Activated CD4-positive, alpha-beta memory T cell treated with anti-CD3 and anti-CD28 coated beads for 36 hours (primary cell): ENCODE measurements at regions not wholly inside any gene's neighbourhood (a gene's known extent, or its start where the extent isn't known, plus 50 kb on each side); places are given as distances from the start of the nearest gene placed in this dataset.
"Not testable (repeated sequence)": the region's sequence is repeated elsewhere in the genome, so short reads cannot be mapped to it uniquely, and the experiment has no call there.

Source experiments
- CTCF ChIA-PET: fragments of 350-600 bp; sonication (Branson Sonifier 250); formaldehyde crosslinking; loops from one replicate; lab custom pipeline; 2021; ENCODE audit warnings: antibody characterized with exemption, inconsistent platforms; lab: Charles Lee
- POLR2A ChIA-PET: fragments of 350-600 bp; sonication (Branson Sonifier 250); formaldehyde crosslinking; loops from one replicate; lab custom pipeline; 2021; ENCODE audit warnings: antibody characterized with exemption; lab: Charles Lee
- DNase-seq: peaks from one replicate; pipeline ENCODE4 v3.0.0-alpha.2; 2020
- H3K27ac Mint-ChIP-seq: one replicate; pipeline ENCODE4 v1.8.0; 2021; ENCODE audit warnings: mixed read lengths
- H3K27me3 Mint-ChIP-seq: one replicate; pipeline ENCODE4 v1.8.0; 2021; ENCODE audit warnings: mixed read lengths
- H3K36me3 Mint-ChIP-seq: one replicate; pipeline ENCODE4 v1.8.0; 2021; ENCODE audit warnings: mixed read lengths
- H3K4me1 Mint-ChIP-seq: one replicate; pipeline ENCODE4 v1.8.0; 2021; ENCODE audit warnings: low read depth, mixed read lengths
- H3K4me3 Mint-ChIP-seq: one replicate; pipeline ENCODE4 v1.8.0; 2021; ENCODE audit warnings: mild to moderate bottlenecking, mixed read lengths
- H3K9me3 Mint-ChIP-seq: one replicate; pipeline ENCODE4 v1.8.0; 2021; ENCODE audit warnings: mixed read lengths
- intact Hi-C: fragments of 100-400 bp; cut with micrococcal nuclease; formaldehyde crosslinking; loops from one replicate; pipeline ENCODE4 v1.15.1; 2023

DNA sequence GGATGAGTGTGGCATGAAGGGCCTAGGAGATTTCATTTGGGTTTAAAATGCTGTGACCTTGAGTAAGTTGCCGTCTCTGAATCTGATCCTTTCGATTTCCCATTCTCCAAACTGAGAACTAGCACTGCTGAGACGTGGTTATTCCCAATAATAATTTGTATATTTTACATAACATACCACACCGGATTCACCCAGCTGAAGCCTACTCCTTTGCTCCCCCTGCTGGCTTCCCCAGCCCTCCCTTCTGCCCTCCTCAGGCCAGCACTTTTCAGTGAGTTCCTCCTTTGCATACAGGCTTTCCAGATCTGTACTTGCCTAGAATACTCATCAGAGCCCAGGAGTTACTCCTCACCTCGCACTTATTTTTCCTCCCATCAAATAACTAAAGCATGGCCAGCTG, 255.1 kb downstream of the OR4F29 start:
- H3K4me3 Mint-ChIP-seq, H3K36me3 Mint-ChIP-seq, DNase-seq, H3K27ac Mint-ChIP-seq, H3K4me1 Mint-ChIP-seq, intact Hi-C loops, H3K27me3 Mint-ChIP-seq, POLR2A ChIA-PET, CTCF ChIA-PET, H3K9me3 Mint-ChIP-seq: not testable (repeated sequence)

DNA sequence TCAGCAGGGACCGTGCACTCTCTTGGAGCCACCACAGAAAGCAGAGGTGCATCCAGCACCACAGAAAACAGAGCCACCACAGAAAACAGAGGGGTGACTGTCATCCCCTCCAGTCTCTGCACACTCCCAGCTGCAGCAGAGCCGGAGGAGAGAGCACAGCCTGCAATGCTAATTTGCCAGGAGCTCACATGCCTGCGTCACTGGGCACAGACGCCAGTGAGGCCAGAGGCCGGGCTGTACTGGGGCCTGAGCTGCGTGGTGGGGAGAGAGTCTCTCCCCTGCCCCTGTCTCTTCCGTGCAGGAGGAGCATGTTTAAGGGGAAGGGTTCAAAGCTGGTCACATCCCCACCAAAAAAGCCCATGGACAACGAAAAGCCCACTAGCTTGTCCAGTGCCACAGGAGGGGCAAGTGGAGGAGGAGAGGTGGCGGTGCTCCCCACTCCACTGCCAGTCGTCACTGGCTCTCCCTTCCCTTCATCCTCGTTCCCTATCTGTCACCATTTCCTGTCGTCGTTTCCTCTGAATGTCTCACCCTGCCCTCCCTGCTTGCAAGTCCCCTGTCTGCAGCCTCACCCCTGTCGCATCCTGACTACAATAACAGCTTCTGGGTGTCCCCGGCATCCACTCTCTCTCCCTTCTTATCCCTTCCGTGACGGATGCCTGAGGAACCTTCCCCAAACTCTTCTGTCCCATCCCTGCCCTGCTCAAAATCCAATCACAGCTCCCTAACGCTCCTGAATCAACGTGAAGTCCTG, 260.0 kb downstream of the OR4F29 start:
- H3K9me3 Mint-ChIP-seq, H3K4me1 Mint-ChIP-seq, intact Hi-C loops, CTCF ChIA-PET, H3K36me3 Mint-ChIP-seq, POLR2A ChIA-PET, H3K27ac Mint-ChIP-seq, H3K27me3 Mint-ChIP-seq, H3K4me3 Mint-ChIP-seq: not testable (repeated sequence)
- DNase-seq: peak; percentile 34

DNA sequence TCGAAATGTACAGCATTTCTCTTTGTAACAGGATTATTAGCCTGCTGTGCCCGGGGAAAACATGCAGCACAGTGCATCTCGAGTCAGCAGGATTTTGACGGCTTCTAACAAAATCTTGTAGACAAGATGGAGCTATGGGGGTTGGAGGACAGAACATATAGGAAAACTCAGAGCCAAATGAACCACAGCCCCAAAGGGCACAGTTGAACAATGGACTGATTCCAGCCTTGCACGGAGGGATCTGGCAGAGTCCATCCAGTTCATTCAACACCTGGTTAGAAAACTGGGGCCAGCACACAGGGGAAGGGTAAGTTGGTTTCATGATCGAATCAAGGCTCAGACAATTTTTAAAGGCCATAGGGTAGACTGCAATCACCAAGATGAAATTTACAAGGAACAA, 260.8 kb downstream of the OR4F29 start:
- H3K27me3 Mint-ChIP-seq, POLR2A ChIA-PET, intact Hi-C loops, H3K4me1 Mint-ChIP-seq, DNase-seq, CTCF ChIA-PET, H3K36me3 Mint-ChIP-seq, H3K4me3 Mint-ChIP-seq, H3K9me3 Mint-ChIP-seq, H3K27ac Mint-ChIP-seq: not testable (repeated sequence)

DNA sequence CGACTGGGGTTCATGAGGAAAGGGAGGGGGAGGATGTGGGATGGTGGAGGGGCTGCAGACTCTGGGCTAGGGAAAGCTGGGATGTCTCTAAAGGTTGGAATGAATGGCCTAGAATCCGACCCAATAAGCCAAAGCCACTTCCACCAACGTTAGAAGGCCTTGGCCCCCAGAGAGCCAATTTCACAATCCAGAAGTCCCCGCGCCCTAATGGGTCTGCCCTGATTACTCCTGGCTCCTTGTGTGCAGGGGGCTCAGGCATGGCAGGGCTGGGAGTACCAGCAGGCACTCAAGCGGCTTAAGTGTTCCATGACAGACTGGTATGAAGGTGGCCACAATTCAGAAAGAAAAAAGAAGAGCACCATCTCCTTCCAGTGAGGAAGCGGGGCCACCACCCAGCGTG, 261.6 kb downstream of the OR4F29 start:
- H3K27me3 Mint-ChIP-seq, H3K9me3 Mint-ChIP-seq, intact Hi-C loops, H3K4me3 Mint-ChIP-seq, H3K27ac Mint-ChIP-seq, H3K36me3 Mint-ChIP-seq, H3K4me1 Mint-ChIP-seq, CTCF ChIA-PET, DNase-seq, POLR2A ChIA-PET: not testable (repeated sequence)

DNA sequence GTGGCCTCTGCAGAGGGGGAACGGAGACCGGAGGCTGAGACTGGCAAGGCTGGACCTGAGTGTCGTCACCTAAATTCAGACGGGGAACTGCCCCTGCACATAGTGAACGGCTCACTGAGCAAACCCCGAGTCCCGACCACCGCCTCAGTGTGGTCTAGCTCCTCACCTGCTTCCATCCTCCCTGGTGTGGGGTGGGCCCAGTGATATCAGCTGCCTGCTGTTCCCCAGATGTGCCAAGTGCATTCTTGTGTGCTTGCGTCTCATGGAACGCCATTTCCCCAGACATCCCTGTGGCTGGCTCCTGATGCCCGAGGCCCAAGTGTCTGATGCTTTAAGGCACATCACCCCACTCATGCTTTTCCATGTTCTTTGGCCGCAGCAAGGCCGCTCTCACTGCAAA, 262.2 kb downstream of the OR4F29 start:
- H3K27ac Mint-ChIP-seq, DNase-seq, H3K4me1 Mint-ChIP-seq, H3K9me3 Mint-ChIP-seq, H3K27me3 Mint-ChIP-seq, CTCF ChIA-PET, H3K4me3 Mint-ChIP-seq, H3K36me3 Mint-ChIP-seq, intact Hi-C loops, POLR2A ChIA-PET: not testable (repeated sequence)

DNA sequence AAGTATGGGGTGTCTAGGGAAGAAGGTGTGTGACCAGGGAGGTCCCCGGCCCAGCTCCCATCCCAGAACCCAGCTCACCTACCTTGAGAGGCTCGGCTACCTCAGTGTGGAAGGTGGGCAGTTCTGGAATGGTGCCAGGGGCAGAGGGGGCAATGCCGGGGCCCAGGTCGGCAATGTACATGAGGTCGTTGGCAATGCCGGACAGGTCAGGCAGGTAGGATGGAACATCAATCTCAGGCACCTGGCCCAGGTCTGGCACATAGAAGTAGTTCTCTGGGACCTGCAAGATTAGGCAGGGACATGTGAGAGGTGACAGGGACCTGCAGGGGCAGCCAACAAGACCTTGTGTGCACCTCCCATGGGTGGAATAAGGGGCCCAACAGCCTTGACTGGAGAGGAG, 264.2 kb downstream of the OR4F29 start:
- H3K36me3 Mint-ChIP-seq, H3K4me3 Mint-ChIP-seq, H3K27me3 Mint-ChIP-seq, POLR2A ChIA-PET, H3K27ac Mint-ChIP-seq, H3K9me3 Mint-ChIP-seq, CTCF ChIA-PET, intact Hi-C loops, H3K4me1 Mint-ChIP-seq, DNase-seq: not testable (repeated sequence)

DNA sequence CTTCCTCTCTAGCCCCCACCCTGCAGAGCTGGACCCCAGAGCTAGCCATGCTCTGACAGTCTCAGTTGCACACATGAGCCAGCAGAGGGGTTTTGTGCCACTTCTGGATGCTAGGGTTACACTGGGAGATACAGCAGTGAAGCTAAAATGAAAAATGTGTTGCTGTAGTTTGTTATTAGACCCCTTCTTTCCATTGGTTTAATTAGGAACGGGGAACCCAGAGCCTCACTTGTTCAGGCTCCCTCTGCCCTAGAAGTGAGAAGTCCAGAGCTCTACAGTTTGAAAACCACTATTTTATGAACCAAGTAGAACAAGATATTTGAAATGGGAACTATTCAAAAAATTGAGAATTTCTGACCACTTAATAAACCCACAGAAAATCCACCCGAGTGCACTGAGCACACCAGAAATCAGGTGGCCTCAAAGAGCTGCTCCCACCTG, 264.8 kb downstream of the OR4F29 start:
- POLR2A ChIA-PET, intact Hi-C loops: not testable (repeated sequence)

DNA sequence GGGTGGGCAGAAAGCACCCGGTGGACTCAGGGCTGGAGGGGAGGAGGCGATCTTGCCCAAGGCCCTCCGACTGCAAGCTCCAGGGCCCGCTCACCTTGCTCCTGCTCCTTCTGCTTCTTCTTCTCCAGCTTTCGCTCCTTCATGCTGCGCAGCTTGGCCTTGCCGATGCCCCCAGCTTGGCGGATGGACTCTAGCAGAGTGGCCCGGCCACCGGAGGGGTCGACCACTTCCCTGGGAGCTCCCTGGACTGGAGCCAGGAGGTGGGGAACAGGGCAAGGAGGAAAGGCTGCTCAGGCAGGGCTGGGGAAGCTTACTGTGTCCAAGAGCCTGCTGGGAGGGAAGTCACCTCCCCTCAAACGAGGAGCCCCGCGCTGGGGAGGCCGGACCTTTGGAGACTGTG, 265.3 kb downstream of the OR4F29 start:
- H3K27ac Mint-ChIP-seq, DNase-seq, H3K36me3 Mint-ChIP-seq, H3K27me3 Mint-ChIP-seq, H3K4me1 Mint-ChIP-seq, H3K9me3 Mint-ChIP-seq, CTCF ChIA-PET, POLR2A ChIA-PET, intact Hi-C loops, H3K4me3 Mint-ChIP-seq: not testable (repeated sequence)

More for the DNA sequence above, 264.8 kb downstream of the OR4F29 start:
- H3K27ac Mint-ChIP-seq, DNase-seq, H3K36me3 Mint-ChIP-seq, H3K27me3 Mint-ChIP-seq, CTCF ChIA-PET, H3K4me1 Mint-ChIP-seq, H3K9me3 Mint-ChIP-seq, H3K4me3 Mint-ChIP-seq: not testable (repeated sequence)

DNA sequence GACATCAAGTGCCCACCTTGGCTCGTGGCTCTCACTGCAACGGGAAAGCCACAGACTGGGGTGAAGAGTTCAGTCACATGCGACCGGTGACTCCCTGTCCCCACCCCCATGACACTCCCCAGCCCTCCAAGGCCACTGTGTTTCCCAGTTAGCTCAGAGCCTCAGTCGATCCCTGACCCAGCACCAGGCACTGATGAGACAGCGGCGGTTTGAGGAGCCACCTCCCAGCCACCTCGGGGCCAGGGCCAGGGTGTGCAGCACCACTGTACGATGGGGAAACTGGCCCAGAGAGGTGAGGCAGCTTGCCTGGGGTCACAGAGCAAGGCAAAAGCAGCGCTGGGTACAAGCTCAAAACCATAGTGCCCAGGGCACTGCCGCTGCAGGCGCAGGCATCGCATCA, 266.0 kb downstream of the OR4F29 start:
- H3K9me3 Mint-ChIP-seq, POLR2A ChIA-PET, CTCF ChIA-PET, DNase-seq, H3K4me3 Mint-ChIP-seq, H3K4me1 Mint-ChIP-seq, H3K36me3 Mint-ChIP-seq, H3K27me3 Mint-ChIP-seq, intact Hi-C loops, H3K27ac Mint-ChIP-seq: not testable (repeated sequence)

DNA sequence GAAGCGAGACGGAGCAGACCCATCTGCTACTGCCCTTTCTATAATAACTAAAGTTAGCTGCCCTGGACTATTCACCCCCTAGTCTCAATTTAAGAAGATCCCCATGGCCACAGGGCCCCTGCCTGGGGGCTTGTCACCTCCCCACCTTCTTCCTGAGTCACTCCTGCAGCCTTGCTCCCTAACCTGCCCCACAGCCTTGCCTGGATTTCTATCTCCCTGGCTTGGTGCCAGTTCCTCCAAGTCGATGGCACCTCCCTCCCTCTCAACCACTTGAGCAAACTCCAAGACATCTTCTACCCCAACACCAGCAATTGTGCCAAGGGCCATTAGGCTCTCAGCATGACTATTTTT, 267.2 kb downstream of the OR4F29 start:
- H3K4me3 Mint-ChIP-seq, H3K36me3 Mint-ChIP-seq, POLR2A ChIA-PET, H3K4me1 Mint-ChIP-seq, CTCF ChIA-PET, H3K27me3 Mint-ChIP-seq, intact Hi-C loops, H3K9me3 Mint-ChIP-seq, H3K27ac Mint-ChIP-seq: not testable (repeated sequence)
- DNase-seq: peak; percentile 9

DNA sequence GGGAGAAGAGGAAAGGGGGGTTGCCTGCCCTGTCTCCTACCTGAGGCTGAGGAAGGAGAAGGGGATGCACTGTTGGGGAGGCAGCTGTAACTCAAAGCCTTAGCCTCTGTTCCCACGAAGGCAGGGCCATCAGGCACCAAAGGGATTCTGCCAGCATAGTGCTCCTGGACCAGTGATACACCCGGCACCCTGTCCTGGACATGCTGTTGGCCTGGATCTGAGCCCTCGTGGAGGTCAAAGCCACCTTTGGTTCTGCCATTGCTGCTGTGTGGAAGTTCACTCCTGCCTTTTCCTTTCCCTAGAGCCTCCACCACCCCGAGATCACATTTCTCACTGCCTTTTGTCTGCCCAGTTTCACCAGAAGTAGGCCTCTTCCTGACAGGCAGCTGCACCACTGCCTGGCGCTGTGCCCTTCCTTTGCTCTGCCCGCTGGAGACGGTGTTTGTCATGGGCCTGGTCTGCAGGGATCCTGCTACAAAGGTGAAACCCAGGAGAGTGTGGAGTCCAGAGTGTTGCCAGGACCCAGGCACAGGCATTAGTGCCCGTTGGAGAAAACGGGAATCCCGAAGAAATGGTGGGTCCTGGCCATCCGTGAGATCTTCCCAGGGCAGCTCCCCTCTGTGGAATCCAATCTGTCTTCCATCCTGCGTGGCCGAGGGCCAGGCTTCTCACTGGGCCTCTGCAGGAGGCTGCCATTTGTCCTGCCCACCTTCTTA, 267.7 kb downstream of the OR4F29 start:
- H3K9me3 Mint-ChIP-seq, CTCF ChIA-PET, intact Hi-C loops, H3K4me3 Mint-ChIP-seq, H3K4me1 Mint-ChIP-seq, H3K27ac Mint-ChIP-seq, H3K27me3 Mint-ChIP-seq, POLR2A ChIA-PET, H3K36me3 Mint-ChIP-seq: not testable (repeated sequence)
- peak; percentile 15 for DNase-seq

DNA sequence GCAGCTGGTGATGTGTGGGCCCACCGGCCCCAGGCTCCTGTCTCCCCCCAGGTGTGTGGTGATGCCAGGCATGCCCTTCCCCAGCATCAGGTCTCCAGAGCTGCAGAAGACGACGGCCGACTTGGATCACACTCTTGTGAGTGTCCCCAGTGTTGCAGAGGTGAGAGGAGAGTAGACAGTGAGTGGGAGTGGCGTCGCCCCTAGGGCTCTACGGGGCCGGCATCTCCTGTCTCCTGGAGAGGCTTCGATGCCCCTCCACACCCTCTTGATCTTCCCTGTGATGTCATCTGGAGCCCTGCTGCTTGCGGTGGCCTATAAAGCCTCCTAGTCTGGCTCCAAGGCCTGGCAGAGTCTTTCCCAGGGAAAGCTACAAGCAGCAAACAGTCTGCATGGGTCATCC, 268.4 kb downstream of the OR4F29 start:
- intact Hi-C loops, H3K9me3 Mint-ChIP-seq, H3K4me3 Mint-ChIP-seq, H3K4me1 Mint-ChIP-seq, H3K27ac Mint-ChIP-seq, H3K27me3 Mint-ChIP-seq, H3K36me3 Mint-ChIP-seq, POLR2A ChIA-PET, CTCF ChIA-PET: not testable (repeated sequence)
- peak; percentile 9 for DNase-seq

DNA sequence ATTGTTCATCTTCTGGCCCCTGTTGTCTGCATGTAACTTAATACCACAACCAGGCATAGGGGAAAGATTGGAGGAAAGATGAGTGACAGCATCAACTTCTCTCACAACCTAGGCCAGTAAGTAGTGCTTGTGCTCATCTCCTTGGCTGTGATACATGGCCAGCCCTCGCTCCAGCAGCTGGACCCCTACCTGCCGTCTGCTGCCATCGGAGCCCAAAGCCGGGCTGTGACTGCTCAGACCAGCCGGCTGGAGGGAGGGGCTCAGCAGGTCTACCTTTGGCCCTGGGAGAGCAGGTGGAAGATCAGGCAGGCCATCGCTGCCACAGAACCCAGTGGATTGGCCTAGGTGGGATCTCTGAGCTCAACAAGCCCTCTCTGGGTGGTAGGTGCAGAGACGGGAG, 268.8 kb downstream of the OR4F29 start:
- H3K27ac Mint-ChIP-seq, DNase-seq, intact Hi-C loops, H3K4me3 Mint-ChIP-seq, H3K36me3 Mint-ChIP-seq, H3K4me1 Mint-ChIP-seq, H3K27me3 Mint-ChIP-seq, H3K9me3 Mint-ChIP-seq, CTCF ChIA-PET, POLR2A ChIA-PET: not testable (repeated sequence)
